Ecto neural progenitor cell (in vitro differentiated cells): ENCODE measurements at regions not wholly inside any gene's neighbourhood (a gene's known extent, or its start where the extent isn't known, plus 50 kb on each side); places are given as distances from the start of the nearest gene placed in this dataset.
"Not testable (repeated sequence)": the region's sequence is repeated elsewhere in the genome, so short reads cannot be mapped to it uniquely, and the experiment has no call there.

Source experiments
- DNase-seq: peaks from one replicate; pipeline ENCODE4 v3.0.0-alpha.2; 2018; ENCODE audit warnings: low spot score

DNA sequence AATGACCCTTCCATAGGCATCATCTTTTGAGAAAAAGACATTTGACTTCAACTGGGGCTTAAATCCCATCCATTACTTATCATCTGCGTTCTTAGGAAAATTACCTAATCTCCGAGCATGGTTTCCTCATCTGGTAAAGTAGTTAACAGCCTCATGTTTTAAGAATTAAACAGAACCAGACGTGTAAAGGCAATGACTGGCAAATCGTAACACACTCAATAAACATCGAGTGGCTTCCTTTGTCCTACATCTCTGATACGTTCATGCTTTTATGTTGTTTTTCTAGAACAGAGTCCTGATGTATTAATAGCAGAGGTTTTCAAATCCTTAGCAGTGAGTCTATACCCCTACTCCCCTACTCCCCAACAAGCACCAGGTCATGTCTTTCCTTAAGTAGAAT, 189.7 kb upstream of the RGS6 start:
- DNase-seq = no peak

DNA sequence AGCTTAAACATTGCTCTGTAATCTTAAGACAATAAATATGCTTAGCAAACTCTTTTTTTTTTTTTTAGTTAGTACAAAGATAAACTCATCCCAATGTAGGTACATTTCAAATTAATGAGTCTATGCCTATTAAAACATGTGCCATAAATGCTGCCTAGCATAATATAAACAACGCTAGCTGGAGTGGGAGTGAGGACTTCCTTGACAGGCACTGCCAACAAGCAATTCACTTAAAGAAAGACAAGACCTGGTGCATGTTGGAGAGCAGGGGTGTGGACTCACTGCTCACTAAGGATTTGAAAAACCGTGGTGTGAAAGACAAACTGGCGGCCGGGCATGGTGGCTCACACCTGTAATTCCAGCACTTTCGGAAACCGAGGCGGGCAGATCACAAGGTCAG, 187.2 kb upstream of the RGS6 start:
- DNase-seq = no peak

DNA sequence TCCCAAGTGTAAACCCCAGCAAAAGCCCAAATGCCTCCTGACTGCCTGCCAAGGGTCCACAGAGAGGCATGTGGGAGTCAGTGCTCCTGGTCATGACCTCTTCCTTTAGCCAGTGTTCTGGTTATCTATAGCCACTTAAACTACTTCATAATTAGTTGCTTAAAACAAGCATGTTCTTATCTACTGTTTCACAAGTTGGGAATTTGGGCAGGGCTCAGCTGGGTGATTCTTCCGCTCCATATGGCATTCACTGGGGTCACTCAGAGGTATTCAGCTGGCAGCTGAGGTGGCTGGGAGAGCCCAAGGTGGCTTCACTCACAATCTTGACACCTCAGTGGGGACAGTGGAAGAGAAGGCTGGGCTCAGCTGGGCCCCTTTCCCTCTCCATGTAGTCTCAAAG, 184.0 kb upstream of the RGS6 start:
- DNase-seq = no peak

DNA sequence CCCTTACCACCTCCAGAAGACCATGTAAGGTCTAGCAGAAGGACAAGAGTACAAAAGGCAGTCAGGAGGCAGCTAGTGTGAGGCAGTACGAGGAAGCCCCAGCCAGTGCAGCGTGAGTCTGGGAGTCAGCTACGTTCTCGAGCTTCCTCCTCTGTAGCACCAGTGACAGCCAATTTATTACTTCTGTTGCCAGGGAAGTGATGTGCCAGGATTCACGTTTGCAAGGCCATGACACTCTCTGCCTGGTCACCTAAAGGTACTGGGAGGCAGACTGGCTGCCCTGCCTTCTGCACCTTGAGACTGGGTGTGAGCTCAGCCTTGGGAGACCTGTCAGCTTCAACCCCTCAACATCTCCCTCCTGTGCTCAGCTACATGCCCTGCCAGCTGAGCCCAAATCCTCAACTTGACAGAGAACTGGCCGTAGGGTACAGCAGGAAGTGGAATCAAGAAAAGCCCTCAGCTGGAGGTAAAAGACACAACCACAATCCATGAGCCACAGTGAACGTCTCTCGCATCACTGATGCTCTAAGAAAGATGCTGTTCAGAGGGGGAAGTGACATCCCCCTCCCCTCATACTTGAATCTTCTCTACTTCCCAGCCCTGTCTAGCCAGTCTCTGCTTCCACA, 182.5 kb upstream of the RGS6 start:
- DNase-seq = no peak

DNA sequence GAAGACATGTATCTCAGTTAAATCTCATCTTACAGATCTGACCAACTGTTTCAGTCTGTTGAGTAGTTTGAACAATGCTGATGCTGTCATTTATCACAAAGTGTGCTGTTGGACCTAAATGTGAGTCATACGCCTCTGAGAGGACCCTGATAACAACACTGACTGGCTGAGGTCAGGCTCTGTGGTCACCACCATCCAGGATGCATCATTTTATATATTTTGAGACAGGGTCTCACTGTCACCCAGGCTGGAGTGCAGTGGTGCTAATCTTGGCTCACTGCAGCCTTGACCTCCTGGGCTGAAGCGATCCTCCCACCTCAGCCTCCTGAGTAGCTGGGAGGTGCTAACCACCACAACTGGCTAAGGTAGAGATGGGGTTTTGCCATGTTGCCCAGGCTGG, 181.0 kb upstream of the RGS6 start:
- DNase-seq = no peak

DNA sequence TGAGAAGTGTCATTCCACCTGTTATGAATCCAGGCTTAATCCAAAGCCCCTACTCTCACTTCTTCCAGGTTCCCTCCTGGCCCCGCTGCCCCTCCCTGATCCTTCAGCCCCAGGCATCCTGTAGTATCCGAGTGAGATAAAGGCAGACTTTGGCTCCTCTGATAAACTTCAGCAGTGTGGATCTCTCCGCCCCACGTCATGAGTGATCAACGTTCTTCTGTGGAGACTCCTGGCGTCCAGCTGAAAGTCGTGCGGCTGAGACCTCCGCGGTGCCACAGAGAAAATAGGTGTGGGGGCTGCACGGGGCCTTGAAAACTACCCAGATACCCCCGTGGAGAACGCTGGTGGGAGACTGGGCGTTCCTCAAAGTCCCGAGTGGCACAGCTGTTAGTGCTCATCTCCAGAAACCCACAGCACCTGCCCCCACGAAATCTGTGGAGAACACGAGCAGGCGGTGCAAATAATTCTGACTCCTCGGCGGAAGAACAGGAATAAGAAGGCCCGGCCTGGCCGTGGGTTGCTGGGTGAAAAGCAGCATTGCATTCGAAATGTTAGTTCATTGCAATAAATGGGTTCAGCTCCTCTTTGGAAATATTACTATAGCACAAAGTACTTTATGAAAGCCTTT, 180.0 kb upstream of the RGS6 start:
- no peak for DNase-seq

DNA sequence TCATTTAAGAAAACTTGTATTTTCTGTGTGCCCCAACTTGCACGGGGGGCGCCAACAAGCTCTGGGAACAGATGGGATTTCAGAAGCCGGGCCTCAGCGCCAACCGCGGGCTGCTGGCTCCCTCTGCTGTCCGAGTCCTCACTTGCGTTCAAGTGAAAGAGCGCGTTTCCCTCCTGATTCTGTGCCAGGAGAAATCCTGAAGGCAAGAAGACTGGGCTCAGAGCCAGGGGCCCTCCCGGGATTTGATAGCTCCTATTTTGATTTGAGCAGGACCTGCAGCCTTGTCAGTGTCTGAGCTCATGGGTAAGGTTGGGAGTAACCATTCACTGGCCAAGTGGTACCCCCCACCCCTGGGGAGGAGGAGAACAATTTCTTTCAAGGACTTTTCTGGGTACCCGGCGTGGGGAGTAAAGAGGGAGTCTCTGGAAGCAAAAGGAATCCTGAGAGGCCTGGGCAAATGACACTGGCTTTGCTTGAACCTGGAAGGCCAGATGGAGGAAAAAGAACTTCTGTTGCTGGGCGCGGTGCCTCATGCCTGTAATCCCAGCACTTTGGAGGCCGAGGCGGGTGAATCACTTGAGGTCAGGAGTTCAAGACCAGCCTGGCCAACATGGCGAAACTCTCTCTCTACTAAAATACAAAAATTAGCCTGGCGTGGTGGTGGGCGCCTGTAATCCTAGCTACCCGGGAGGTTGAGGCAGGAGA, 179.0 kb upstream of the RGS6 start:
- peak; percentile 89 for DNase-seq

DNA sequence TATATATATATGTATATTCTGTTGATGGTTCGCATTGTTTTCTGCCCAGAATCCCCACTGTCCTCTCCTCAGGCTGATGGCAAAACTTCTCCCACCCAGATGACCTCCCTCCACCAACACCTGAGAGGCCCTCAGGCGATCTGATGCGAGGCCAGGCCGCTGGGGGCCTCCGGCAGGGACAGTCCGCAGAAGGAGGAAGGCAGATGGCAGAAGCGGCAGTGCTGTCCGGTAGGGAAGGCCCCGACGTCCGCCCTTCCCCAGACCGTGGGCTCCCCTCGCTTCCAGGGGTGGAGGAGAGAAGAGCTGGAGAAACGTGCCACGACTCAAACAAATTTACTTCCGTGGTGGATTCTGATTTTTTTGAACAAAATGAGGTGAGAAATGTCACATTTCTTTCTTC, 178.3 kb upstream of the RGS6 start:
- DNase-seq = peak; percentile 53

DNA sequence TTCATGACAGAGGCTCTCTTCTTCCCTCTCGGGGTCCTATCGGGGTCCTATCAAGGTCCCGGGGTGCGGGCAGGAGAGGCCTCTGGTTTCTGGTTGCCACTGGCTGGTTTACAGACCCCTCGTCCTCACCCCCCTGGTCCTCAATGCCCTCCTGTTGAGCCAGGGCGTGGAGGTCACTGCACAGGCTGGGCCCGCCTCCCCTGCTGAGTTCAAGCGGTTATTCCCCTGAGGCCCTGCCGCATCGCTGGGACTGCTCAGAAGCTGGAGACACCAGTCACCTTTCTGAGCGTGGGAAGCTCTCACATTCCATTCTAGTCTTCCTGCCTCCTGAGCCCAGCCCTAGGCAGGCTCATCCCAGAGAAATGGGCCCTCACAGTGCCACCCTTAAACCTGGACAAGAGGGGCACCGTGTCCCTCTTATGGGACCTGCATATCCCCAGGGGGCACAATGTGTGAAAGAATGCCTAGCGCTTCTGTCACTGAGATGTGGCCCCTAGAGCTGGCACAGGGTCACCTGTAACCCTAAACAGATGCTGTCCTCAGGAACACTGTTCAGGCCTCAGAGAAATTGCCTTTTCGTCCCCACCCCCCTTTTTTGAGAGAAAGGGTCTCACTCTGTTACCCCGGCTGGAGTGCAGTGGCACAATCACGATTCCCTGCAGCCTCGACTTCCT, 177.7 kb upstream of the RGS6 start:
- DNase-seq = peak; percentile 67

DNA sequence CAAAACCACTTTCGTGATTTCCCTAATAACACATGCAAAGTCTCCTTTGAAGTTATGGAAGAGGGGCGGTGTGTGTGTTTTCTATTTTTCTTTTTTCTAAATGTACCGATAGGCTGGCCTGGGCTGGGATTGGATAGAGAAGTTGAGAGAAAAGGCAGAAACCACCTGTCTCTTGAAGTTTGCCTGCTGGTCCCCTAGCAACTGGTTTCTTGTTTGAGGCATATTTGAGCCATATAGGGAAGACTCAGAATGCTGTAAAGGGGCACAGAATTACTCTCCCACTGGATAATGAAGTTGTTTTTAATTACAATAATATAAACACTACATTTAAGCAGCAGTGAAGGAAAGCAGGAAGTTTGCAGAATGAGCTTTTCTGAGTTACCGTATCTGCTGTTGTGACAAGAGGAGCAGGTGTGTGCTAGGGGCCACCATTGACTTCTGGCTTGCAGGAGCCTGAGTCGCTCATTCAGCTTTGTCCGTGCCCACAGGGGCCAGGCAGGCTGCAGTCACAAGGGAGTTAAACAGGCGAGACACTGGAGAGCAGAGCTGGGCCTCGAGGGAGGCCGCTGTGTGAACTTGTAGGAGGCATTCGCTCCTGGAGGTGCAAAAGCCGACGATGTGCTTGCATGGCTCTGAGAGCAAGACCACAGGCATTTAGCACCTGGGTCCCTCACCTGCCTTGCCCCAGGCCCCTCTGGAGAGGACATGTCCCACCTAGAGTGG, 173.8 kb upstream of the RGS6 start:
- DNase-seq = no peak

DNA sequence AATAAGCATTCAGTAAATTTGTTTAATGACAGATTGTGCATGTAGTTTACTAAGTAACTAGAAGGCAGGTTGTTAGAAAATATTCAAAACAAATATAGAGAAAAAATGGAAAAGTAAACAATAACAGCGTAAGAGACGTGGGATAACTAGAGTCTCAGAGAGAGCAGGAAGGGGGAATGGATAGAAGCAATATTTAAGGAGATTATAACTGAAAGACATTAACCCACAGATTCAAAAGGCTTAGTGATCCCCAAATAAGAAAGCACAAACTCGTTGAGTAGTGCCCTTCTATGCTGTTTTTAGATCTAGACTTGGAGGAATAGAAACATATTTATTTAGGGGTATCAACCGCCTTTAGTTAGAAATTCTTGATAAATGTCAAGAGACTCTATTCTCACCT, 169.7 kb upstream of the RGS6 start:
- no peak for DNase-seq

DNA sequence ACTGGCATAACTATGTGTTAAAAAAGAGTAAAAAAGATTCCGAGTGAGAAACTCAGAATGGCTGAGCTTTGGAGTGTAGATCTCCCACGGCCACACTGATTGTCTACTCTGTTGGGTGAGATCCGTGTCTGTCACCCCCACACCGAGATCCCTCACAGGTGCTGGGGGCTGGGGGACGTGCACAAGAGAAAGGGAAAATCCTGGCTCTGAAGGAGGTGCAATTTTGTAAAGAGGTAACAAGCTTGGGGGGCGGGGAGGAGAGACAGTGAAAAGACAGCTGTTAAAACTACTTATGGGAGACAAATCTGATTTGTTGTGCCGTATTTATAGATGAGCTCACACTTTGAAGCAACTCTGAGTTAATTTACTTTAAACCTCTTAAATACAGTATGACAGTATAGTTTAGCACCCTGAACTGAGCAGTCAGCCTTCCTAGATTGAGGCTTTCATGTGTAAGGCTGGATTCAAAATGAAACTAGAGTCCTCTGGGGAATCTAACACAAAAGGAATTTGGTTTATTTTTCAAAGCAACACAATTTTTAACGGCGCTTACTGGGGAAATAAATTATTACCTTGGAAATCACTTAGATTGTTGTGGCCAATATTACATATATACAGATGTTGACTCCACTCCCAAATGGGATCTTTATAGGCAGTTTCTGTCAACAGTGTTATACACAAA, 167.4 kb upstream of the RGS6 start:
- DNase-seq = no peak

DNA sequence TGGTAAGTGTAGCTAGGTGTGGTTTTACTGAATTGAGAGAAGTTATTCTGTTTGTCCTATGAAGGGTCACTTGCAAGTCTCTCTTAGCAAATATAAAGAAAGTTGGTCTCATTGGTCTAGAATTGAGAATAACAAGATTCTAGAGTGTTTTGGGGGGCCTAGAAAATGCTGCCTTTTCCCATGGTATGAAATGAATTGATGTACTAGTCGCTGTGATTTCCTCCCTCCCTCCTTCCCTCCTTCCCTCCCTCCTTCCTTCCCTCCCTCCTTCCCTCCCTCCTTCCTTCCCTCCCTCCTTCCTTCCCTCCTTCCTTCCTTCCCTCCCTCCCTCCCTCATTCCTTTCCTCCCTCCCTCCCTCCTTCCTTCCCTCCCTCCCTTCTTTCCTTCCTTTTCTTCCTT, 166.7 kb upstream of the RGS6 start:
- DNase-seq = no peak

DNA sequence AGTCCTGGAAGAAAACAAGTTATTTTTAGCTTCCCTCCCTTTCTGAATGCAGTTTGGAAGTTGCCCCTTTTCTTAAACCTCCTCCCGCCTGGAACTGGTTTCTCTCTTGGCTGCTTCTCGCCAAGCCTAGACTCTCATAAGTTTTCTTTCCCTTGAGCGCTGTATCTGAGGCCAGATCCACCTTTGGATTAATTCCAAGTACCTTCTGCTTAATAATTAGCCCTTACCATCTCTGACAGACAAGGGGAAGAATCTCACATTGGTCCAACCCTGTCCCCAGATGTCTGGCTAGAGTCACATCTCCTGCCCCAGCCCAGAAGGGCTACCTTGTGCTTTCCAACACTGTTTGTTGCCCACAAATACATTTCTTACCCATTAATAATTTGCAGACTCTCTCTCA, 161.8 kb upstream of the RGS6 start:
- no peak for DNase-seq

DNA sequence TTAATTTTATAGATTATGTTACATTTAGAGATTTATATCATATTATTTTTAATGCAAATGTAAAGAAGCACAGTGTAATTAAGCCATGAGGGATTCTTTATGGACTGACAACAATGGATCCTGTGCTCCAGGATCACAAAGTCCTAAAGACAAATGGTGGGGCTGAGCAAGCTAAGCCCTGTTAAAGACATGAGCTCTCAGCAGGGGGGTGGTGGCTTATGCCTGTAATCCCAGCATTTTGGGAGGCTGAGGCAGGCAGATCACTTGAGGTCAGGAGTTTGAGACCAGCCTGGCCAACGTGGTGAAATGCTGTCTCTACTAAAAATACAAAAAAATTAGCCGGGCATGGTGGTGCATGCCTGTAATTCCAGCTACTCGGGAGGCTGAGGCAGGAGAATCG, 160.8 kb upstream of the RGS6 start:
- DNase-seq = not testable (repeated sequence)

DNA sequence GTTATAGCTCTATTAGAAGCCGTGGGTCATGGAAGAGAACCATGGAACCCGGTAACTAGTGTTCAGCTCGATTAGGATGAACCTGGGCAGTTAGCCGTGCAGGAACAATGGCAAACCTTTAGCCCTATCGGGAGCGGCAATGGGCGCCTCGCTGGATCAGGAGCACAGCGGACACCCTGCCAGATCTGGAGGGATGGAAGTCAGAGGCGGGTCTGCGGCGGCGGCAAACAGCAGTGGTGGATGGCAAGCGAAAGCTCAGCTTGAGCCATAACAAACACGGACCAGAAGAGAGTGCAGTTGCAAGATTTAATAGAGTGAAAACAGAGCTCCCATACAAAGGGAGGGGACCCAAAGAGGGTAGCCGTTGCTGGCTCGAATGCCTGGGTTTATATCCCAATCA, 160.2 kb upstream of the RGS6 start:
- DNase-seq = not testable (repeated sequence)

DNA sequence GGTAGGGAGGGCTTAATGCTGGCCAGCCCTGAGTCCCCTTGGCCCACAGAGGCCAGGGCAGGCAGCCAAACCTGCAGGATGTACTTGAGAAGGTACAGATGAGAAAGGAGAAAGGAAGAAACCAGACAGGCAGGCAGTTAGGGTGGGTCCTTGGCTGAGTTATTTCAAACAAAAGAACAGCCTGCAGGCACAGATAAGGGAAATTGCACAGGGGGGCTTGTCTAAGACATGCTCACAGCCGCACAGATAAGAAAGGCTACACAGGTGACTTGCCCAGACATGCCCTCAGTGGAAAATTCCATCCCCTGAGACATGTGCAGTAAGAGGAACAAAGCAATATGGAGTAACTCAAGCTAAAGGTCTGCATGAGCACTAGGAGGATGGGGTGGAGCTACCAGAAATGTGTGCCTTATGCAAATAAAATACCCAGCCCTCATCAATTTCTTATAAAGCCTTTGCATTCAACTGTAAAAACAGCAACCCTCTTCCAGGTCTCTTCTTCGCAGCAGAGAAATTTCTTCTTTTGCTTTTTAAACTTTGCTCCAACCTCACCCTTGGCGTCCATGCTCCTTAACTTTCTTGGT, 158.2 kb upstream of the RGS6 start:
- no peak for DNase-seq

DNA sequence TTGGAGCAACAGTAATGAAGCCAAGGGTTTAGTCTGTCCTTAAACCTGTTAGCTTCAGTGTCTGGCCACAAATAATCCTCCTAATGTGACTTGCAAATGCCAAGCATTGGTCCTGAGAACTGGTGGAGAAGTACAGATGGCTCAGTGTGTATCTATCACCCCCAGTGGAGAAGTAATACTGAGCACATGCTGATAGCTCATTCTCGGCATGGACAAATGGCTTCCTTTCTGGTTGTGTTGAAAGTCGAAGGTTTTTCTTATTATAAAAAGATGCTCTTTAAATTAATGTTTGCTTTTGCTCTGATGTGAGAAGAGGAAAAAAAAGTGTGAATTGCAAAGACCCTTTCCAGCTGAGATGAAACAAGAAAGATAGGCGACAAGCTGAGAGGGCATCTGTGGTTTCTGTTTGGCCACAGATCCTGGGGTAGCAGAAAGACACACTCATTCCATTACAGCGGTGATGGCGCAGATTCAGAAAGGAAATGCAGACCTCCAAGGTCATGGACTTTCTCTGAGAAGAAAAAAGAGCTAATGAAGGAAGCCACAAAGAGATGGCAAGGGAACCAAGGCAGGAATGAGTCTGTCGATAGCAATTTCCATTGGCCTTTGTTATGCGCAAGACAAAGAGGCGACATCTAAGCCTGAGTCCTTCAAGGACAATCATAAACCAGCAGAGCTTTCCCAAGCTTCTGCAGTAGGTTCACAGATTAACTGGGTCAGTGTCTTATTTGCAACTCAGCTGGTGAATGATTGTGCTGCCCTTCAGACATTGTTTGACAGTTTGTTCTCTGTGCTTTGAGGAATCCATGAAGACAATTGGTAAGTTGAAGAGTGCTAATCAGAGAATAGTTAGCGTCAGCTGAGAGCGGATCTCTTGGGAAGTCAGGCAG, 155.5 kb upstream of the RGS6 start:
- DNase-seq = no peak

DNA sequence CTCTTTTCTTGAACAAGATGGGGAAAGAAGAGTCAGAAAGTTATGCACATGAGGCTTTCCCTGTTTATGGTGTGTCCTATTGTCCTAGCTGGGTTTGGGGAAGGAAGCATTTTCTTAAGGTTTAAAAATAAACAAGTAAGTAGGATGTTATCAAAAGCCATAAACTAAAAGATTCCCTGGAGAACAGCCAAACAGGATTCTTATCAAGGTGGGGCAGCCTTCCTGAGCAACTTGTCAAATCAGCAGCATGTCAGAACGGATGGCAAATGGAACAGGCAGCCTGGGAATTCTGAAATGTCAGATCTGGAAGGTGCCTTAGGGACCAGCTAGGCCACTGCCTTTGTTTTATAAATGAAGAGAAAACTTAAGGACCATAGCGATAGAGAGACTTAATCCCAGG, 152.2 kb upstream of the RGS6 start:
- DNase-seq = no peak

DNA sequence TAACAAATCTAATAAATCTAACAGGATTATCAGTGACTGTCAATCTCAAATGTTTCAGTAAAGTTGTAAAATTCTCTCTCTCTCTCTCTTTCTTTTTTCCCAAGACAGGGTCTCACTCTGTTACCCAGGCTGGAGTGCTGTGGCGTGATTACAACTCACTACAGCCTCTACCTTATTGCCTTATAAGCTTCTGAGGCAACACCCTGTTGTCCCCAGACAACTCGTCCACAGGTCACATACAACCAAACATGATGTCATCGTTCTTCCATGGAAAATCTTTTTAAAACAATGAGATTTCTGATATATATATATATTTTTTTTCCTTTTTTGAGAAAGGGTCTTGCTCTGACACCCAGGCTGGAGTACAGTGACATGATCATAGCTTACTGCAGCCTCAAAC, 151.4 kb upstream of the RGS6 start:
- no peak for DNase-seq

DNA sequence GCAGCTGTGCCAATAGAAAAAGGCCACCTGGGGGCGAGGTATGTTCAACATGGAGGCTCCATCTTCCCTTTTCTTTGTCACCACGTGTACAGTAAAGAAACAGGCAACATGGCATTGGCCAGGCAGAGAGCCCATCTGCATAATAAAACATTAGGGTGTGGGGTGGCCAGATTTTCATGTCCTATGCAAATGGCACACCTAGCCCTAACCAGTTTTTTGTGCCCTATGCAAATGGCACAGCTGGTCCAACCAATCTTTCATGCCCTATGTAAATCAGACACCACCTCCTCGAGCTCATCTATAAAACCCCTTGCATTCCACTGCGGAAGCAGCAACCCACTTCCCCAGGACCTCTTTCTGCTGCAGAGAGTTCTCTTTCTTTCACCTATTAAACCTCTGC, 149.1 kb upstream of the RGS6 start:
- no peak for DNase-seq
